Karpas-422 (cell line): ENCODE measurements at regions not wholly inside any gene's neighbourhood (a gene's known extent, or its start where the extent isn't known, plus 50 kb on each side); places are given as distances from the start of the nearest gene placed in this dataset.

Experiments
- DNase-seq: peaks from one replicate; pipeline ENCODE4 v3.0.0-alpha.2; 2015
- H2AFZ ChIP-seq: fragments of 200-600 bp; sonication (generic); 2 replicates; pipeline ENCODE4 v1.6.1; 2014; ENCODE audit warnings: antibody characterized with exemption, low read length, mixed read lengths
- H3K27ac ChIP-seq: fragments of 200-600 bp; sonication (generic); 2 replicates; pipeline ENCODE4 v1.5.1; 2014; ENCODE audit warnings: mild to moderate bottlenecking, low read length, moderate library complexity
- H3K27me3 ChIP-seq: fragments of 200-600 bp; sonication (generic); 2 replicates; pipeline ENCODE4 v1.6.1; 2014; ENCODE audit warnings: low read length, mixed read lengths
- H3K36me3 ChIP-seq: fragments of 200-600 bp; sonication (generic); 2 replicates; pipeline ENCODE4 v1.6.1; 2014; ENCODE audit warnings: low read length, mixed read lengths; ENCODE audit not compliant: insufficient read depth
- H3K4me1 ChIP-seq: fragments of 200-600 bp; sonication (generic); 2 replicates; pipeline ENCODE4 v1.6.1; 2014; ENCODE audit warnings: mild to moderate bottlenecking, low read length, mixed read lengths
- H3K4me2 ChIP-seq: fragments of 200-600 bp; sonication (generic); 2 replicates; pipeline ENCODE4 v1.6.1; 2014; ENCODE audit warnings: low read length, low read depth, mild to moderate bottlenecking; ENCODE audit not compliant: poor library complexity, severe bottlenecking
- H3K4me3 ChIP-seq: fragments of 200-600 bp; sonication (generic); 2 replicates; pipeline ENCODE4 v1.5.1; 2014; ENCODE audit warnings: mild to moderate bottlenecking, antibody characterized with exemption, low read length, mixed read lengths
- H3K79me2 ChIP-seq: fragments of 200-600 bp; sonication (generic); 2 replicates; pipeline ENCODE4 v1.6.1; 2014; ENCODE audit warnings: mild to moderate bottlenecking, low read length, mixed read lengths
- H3K9ac ChIP-seq: fragments of 200-600 bp; sonication (generic); 2 replicates; pipeline ENCODE4 v1.6.0; 2014; ENCODE audit warnings: low read length
- H3K9me2 ChIP-seq: fragments of 200-600 bp; sonication (generic), shearing (Covaris generic); replicated peaks from 2 replicates; pipeline ENCODE4 v1.6.0; 2014; ENCODE audit warnings: mild to moderate bottlenecking, low read length, moderate library complexity; ENCODE audit not compliant: insufficient read depth
- H3K9me3 ChIP-seq: fragments of 300-700, 200-600 bp; sonication (generic); 2 replicates; pipeline ENCODE4 v1.6.1; 2014; ENCODE audit warnings: low read length, mixed read lengths
- H4K20me1 ChIP-seq: fragments of 200-600 bp; sonication (generic); 2 replicates; pipeline ENCODE4 v1.6.1; 2014; ENCODE audit warnings: mild to moderate bottlenecking, antibody characterized with exemption, low read length, low read depth; ENCODE audit not compliant: insufficient read depth

DNA sequence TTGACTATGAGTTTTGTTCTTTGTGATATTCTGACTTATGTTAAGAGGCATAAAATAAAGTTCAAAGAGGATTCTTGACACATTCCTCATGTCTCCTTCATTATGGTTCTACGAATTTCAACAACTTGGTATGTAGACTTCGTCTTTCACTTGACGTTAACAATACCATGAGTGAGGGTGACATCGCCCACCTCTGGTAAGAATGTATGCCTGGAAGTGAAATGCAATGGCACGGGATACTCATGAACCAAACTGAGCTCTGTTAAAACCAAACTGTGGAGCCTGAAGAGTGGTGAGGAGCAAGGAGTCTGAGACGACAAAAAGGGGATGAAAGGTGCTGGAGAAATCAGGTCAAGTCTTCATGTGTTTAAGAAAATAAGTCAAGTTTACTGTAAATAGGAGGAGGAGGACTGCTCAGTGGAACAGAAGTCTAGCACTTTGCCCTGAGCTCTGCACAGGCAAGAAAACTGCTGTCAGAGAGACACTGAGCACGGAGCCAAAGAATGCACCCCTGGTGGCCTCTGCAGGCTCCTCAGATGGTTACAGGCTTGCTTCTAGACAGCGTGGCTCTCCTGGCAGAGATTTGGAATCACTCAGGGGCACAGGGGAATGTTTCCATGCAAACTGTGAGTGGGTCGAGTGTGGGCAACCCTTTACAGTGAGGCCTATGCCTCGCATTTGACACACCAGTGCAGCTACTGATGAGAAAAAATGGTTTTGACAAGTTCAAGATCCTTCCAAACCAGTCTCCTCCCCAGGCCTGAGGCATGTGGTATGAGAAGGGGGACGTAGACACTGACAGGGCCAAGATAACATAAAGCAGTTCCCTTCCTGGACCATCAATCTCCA is 470.1 kb downstream of the IRX1 start:
- peaks cover 23% of the 10 kb centered on the region for H3K9me3 ChIP-seq
- no peaks in the 10 kb centered on the region for H3K27me3 ChIP-seq
- H3K79me2 ChIP-seq: no peaks in the 10 kb centered on the region
- H3K4me1 ChIP-seq: no peaks in the 10 kb centered on the region
- H3K9me2 ChIP-seq: no peaks in the 10 kb centered on the region
- H3K36me3 ChIP-seq: no peaks in the 10 kb centered on the region
- no peak overlapping the region for H2AFZ ChIP-seq
- H3K4me3 ChIP-seq: no peak overlapping the region
- H4K20me1 ChIP-seq: no peaks in the 10 kb centered on the region
- H3K27ac ChIP-seq: no peak overlapping the region
- H3K9ac ChIP-seq: no peak overlapping the region
- DNase-seq: no peak
- no peak overlapping the region for H3K4me2 ChIP-seq

DNA sequence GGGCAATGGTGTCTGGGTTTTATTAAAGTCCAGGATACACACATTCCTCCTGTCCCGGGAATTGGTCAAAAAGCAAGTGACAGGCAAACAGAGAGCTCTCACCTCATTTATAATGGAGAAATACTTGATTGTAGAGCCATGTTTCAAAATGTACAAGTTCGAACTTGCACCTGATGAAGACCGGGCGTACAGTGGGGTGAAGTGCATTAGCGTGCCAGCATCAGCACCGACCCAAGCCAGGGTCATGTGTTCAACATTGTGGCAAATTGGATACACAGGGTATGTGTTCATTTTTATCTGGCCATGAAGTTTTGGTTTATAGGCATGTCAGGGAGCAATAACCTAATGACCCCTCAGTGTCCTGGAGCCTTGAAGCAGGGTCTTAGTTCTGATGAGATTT is 472.5 kb downstream of the IRX1 start:
- Histone ChIP-seq H2AFZ (no peak overlapping the region), H3K27me3 (no peaks in the 10 kb centered on the region), H3K27ac (no peak overlapping the region), H3K79me2 (no peaks in the 10 kb centered on the region), H3K9me3 (peaks cover 17% of the 10 kb centered on the region), H3K9ac (no peak overlapping the region), H4K20me1 (no peaks in the 10 kb centered on the region), H3K4me3 (no peak overlapping the region), H3K4me2 (no peak overlapping the region), H3K4me1 (no peaks in the 10 kb centered on the region), H3K9me2 (no peaks in the 10 kb centered on the region), H3K36me3 (no peaks in the 10 kb centered on the region)
- DNase-seq: no peak

DNA sequence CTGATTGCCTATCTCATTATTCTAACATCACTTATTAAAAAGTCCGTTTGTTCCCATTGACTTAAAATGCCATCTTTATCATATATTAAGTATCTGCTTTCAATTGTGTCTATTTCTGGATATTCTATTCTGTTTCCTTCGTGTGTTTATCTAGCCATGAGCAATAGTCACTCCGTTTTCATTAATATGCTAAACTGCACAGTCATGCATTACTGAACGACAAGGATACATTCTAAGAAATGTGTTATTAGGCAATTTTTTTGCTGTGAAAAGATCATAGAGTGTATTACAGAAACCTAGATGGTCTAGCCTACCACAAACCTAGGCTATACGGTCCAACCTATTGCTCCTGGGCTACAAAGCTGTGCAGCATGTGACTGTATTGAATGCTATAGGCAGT is 482.9 kb downstream of the IRX1 start:
- Histone ChIP-seq H3K9ac (no peak overlapping the region), H3K27ac (no peak overlapping the region), H4K20me1 (no peaks in the 10 kb centered on the region), H3K27me3 (no peaks in the 10 kb centered on the region), H3K36me3 (no peaks in the 10 kb centered on the region), H3K9me3 (peaks cover 32% of the 10 kb centered on the region), H3K4me3 (no peak overlapping the region), H3K4me2 (no peak overlapping the region), H3K79me2 (no peaks in the 10 kb centered on the region), H3K9me2 (no peaks in the 10 kb centered on the region), H3K4me1 (no peaks in the 10 kb centered on the region), H2AFZ (no peak overlapping the region)
- no peak for DNase-seq

DNA sequence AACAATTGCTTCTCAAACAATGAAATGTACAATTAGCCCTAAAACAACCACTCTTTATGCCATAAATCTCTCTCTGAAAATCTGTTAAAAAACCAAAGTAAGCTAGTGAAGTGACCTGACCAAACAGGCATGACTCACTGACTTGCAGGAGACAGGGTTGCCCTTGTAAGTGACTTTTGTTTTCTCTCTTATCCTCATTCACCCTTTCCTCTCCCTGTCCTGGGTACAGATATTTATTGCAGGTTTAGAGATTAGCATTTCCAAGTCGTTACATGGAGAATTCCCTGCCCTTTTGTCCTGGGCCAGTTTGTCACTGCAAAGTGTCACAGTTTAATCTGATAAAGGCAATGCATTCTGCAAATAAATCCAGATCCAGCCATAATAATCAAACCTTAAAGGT is 484.2 kb downstream of the IRX1 start:
- Histone ChIP-seq H3K27ac (no peak overlapping the region), H3K36me3 (no peaks in the 10 kb centered on the region), H3K9me2 (no peaks in the 10 kb centered on the region), H3K9ac (no peak overlapping the region), H3K4me2 (no peak overlapping the region), H4K20me1 (no peaks in the 10 kb centered on the region), H3K79me2 (no peaks in the 10 kb centered on the region), H3K9me3 (peaks cover 26% of the 10 kb centered on the region), H2AFZ (no peak overlapping the region), H3K27me3 (no peaks in the 10 kb centered on the region), H3K4me3 (no peak overlapping the region), H3K4me1 (no peaks in the 10 kb centered on the region)
- no peak for DNase-seq

DNA sequence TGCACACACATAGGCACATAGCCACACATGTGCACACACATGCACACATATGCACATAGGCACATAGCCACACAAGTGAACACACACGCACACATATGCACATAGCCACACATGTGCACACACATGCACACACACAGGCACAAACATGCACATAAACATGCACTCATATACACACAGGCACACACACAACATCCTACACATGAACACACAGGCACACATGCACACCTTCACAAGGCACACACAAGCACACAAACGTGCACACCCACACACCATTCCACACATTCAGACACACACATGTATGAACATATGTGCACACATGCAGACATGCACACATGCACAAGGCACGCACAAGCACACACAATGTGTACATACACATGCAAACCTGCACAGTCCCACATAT is 484.7 kb downstream of the IRX1 start:
- H3K9ac ChIP-seq: no peak overlapping the region
- peaks cover 24% of the 10 kb centered on the region for H3K9me3 ChIP-seq
- no peaks in the 10 kb centered on the region for H3K27me3 ChIP-seq
- H3K79me2 ChIP-seq: no peaks in the 10 kb centered on the region
- H4K20me1 ChIP-seq: no peaks in the 10 kb centered on the region
- H3K9me2 ChIP-seq: no peaks in the 10 kb centered on the region
- no peak overlapping the region for H3K4me2 ChIP-seq
- no peak overlapping the region for H2AFZ ChIP-seq
- DNase-seq: no peak
- H3K36me3 ChIP-seq: no peaks in the 10 kb centered on the region
- no peaks in the 10 kb centered on the region for H3K4me1 ChIP-seq
- no peak overlapping the region for H3K4me3 ChIP-seq
- H3K27ac ChIP-seq: no peak overlapping the region

DNA sequence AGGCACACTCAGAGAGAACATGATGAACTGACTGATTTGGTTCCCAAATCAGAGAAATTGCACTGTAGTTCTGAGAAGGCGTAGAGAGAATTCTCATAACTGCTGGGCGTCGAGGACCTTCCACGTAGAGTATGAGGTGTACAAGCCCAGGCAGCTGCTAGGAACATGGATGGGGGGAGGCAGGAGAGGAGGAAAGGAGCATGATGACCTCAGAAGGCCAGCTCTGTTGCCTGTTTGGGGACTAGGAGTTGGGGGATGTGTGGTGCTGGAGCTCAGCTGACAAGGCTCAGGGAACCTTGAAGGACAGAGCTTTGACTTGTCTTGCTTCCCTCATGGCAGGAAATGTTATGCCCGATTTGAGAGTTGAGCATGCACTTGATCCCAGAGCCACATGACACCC is 485.4 kb downstream of the IRX1 start:
- Histone ChIP-seq H3K27me3 (no peaks in the 10 kb centered on the region), H3K36me3 (no peaks in the 10 kb centered on the region), H4K20me1 (no peaks in the 10 kb centered on the region), H3K4me3 (no peak overlapping the region), H3K9me2 (no peaks in the 10 kb centered on the region), H3K79me2 (no peaks in the 10 kb centered on the region), H3K4me1 (no peaks in the 10 kb centered on the region), H3K27ac (no peak overlapping the region), H2AFZ (no peak overlapping the region), H3K4me2 (no peak overlapping the region), H3K9me3 (peaks cover 22% of the 10 kb centered on the region), H3K9ac (no peak overlapping the region)
- DNase-seq: no peak

DNA sequence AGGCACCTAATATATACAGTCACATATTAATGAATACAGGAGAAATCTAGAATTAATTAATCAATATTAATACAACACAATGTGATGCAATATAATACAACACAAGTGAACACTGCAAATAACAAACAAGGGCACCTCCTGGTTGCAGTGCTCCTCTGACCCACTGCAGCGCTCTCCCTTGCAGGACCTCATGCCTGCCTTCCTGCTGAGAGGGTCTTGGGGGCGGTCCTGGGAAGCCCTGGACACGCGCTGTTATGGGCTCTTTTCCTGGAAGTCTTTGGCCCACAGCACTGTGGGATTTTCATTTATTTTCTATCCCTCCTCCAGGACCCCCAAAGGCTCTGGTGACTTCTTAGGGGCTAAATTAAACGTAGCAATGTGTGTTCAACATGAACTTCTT is 485.8 kb downstream of the IRX1 start:
- Histone ChIP-seq H3K4me3 (no peak overlapping the region), H3K79me2 (no peaks in the 10 kb centered on the region), H3K4me2 (no peak overlapping the region), H3K9me3 (peaks cover 26% of the 10 kb centered on the region), H3K27me3 (no peaks in the 10 kb centered on the region), H3K27ac (no peak overlapping the region), H3K4me1 (no peaks in the 10 kb centered on the region), H3K36me3 (no peaks in the 10 kb centered on the region), H3K9ac (no peak overlapping the region), H2AFZ (no peak overlapping the region), H4K20me1 (no peaks in the 10 kb centered on the region), H3K9me2 (no peaks in the 10 kb centered on the region)
- DNase-seq: no peak

DNA sequence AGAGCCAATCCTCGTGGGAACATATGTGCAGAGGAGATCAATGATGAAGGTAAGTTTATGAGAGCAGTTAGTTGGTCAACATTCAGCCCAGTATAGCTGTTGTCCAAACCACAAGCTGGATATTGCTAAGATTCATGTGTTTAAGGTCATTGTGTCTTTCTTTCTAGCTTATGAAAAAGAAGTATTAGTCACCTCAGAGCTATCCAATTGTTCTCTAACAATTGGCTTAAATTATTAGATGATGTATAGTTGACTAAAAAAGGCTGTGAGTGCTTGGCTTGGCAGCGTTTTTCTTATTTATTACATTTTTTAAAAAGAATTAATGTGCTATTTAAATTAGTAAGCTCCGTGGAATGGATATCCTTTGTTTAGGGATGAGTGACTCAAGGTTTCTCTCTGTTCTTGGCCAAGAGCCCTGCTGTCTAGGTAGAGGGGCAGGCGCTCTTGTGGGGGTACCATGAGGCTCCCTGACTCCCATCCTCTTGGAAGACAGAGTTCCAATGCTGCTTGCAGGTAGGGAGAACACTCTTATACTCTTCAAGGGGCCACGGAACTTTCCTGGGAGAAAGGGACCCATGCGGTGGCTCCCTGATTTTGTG is 487.4 kb downstream of the IRX1 start:
- no peak for DNase-seq

More for the DNA sequence above, 487.4 kb downstream of the IRX1 start:
- H2AFZ ChIP-seq: no peak overlapping the region
- no peak overlapping the region for H3K4me3 ChIP-seq
- no peaks in the 10 kb centered on the region for H3K27me3 ChIP-seq
- no peak overlapping the region for H3K4me2 ChIP-seq
- H3K9me3 ChIP-seq: peaks cover 30% of the 10 kb centered on the region
- H4K20me1 ChIP-seq: no peaks in the 10 kb centered on the region
- no peaks in the 10 kb centered on the region for H3K36me3 ChIP-seq
- no peaks in the 10 kb centered on the region for H3K4me1 ChIP-seq
- no peak overlapping the region for H3K27ac ChIP-seq
- H3K9ac ChIP-seq: no peak overlapping the region
- no peaks in the 10 kb centered on the region for H3K79me2 ChIP-seq
- H3K9me2 ChIP-seq: no peaks in the 10 kb centered on the region
